Ishikawa (cell line): ENCODE measurements at regions not wholly inside any gene's neighbourhood (a gene's known extent, or its start where the extent isn't known, plus 50 kb on each side); places are given as distances from the start of the nearest gene placed in this dataset.

ENCODE experiments used
- CEBPB ChIP-seq: IDR thresholded peaks from 2 replicates; pipeline ENCODE4 v1.6.1; 2012
- CREB1 ChIP-seq: IDR thresholded peaks from 2 replicates; pipeline ENCODE4 v1.6.1; 2012; ENCODE audit warnings: low read depth
- EGR1 ChIP-seq: IDR thresholded peaks from 2 replicates; pipeline ENCODE4 v1.6.1; 2012
- EP300 ChIP-seq: IDR thresholded peaks from 2 replicates; pipeline ENCODE4 v1.6.1; 2012; ENCODE audit warnings: borderline replicate concordance
- FOXM1 ChIP-seq: IDR thresholded peaks from 2 replicates; pipeline ENCODE4 v1.6.1; 2012; ENCODE audit warnings: low read depth, borderline replicate concordance
- NFIC ChIP-seq: IDR thresholded peaks from 2 replicates; pipeline ENCODE4 v1.6.1; 2012
- RAD21 ChIP-seq: IDR thresholded peaks from 2 replicates; pipeline ENCODE4 v1.6.1; 2012; ENCODE audit warnings: low read depth
- REST ChIP-seq: IDR thresholded peaks from 2 replicates; pipeline ENCODE4 v1.6.1; 2012; ENCODE audit warnings: low read depth, mild to moderate bottlenecking
- TAF1 ChIP-seq: IDR thresholded peaks from 2 replicates; pipeline ENCODE4 v1.6.1; 2012; ENCODE audit warnings: low read depth, mild to moderate bottlenecking
- TCF12 ChIP-seq: IDR thresholded peaks from 2 replicates; pipeline ENCODE4 v1.6.1; 2012; ENCODE audit warnings: low read depth
- TEAD4 ChIP-seq: IDR thresholded peaks from 2 replicates; pipeline ENCODE4 v1.6.1; 2012
- USF1 ChIP-seq: IDR thresholded peaks from 2 replicates; pipeline ENCODE4 v1.6.1; 2012
- YY1 ChIP-seq: IDR thresholded peaks from 2 replicates; pipeline ENCODE4 v1.6.1; 2012; ENCODE audit warnings: low read depth
- ZBTB7A ChIP-seq: IDR thresholded peaks from 2 replicates; pipeline ENCODE4 v1.6.1; 2012; ENCODE audit warnings: low read depth
- TF ChIP-seq, protein P1 (sequence below): IDR thresholded peaks from 2 replicates; pipeline ENCODE4 v1.6.1; 2012

- TF ChIP-seq TAF1 = no peak
- no peak for TF ChIP-seq ZBTB7A
- TF ChIP-seq CEBPB = no peak
- no peak for TF ChIP-seq YY1
- TF ChIP-seq TEAD4 = no peak
- TF ChIP-seq NFIC = no peak
- no peak for TF ChIP-seq EP300
- TF ChIP-seq, protein P1, sequence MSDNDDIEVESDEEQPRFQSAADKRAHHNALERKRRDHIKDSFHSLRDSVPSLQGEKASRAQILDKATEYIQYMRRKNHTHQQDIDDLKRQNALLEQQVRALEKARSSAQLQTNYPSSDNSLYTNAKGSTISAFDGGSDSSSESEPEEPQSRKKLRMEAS = no peak
These were observed 138.5 kb upstream of the SOX4 start for GRCh38 chr6:21455071-21455470.

- no peak for TF ChIP-seq CEBPB
- no peak for TF ChIP-seq RAD21
- no peak for TF ChIP-seq REST
- TF ChIP-seq, protein P1 = no peak
- no peak for TF ChIP-seq EP300
These were observed 135.9 kb upstream of the SOX4 start for GRCh38 chr6:21457647-21458046.

- TF ChIP-seq USF1 (no peak), FOXM1 (no peak), REST (no peak), TAF1 (no peak), CREB1 (no peak), ZBTB7A (no peak)
These were observed 133.9 kb upstream of the SOX4 start for GRCh38 chr6:21459641-21460040.

- no peak for TF ChIP-seq CEBPB
- TF ChIP-seq EGR1 = no peak
- no peak for TF ChIP-seq FOXM1
- no peak for TF ChIP-seq NFIC
- no peak for TF ChIP-seq ZBTB7A
- TF ChIP-seq RAD21 = no peak
- no peak for TF ChIP-seq REST
- no peak for TF ChIP-seq TAF1
- TF ChIP-seq CREB1 = no peak
- TF ChIP-seq USF1 = no peak
- TF ChIP-seq TEAD4 = no peak
- no peak for TF ChIP-seq YY1
- TF ChIP-seq EP300 = no peak
- no peak for TF ChIP-seq TCF12
- TF ChIP-seq, protein P1 = no peak
These were observed 131.6 kb upstream of the SOX4 start for GRCh38 chr6:21461844-21462518.

DNA sequence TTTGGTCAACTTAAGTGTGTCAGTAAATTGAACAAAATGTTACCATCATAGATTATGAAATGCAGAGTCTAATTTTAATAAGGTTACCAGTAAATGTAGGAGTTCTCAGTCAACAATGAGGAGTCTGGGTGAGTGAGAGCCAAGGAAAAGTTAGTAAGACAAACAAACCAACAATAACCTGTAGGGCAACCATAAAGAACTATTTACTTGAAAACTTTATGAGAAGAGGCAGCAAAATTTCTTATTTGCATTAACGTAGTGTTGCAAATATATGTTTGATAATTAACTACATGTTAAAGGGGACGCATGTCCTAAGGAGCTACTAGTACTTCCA lies 131.1 kb upstream of the SOX4 start:
- TF ChIP-seq USF1 = no peak
- TF ChIP-seq REST = no peak
- no peak for TF ChIP-seq CREB1
- no peak for TF ChIP-seq NFIC
- TF ChIP-seq EGR1 = no peak
- no peak for TF ChIP-seq CEBPB
- TF ChIP-seq RAD21 = no peak
- TF ChIP-seq TEAD4 = no peak
- TF ChIP-seq, protein P1 = no peak
- no peak for TF ChIP-seq TAF1
